GM23338 (cell line): ENCODE measurements at regions not wholly inside any gene's neighbourhood (a gene's known extent, or its start where the extent isn't known, plus 50 kb on each side); places are given as distances from the start of the nearest gene placed in this dataset.

ENCODE experiments used
- EZH2 ChIP-seq: fragments of 200-600 bp; sonication (generic); IDR thresholded peaks from one replicate; pipeline ENCODE4 v1.8.0; 2017; ENCODE audit warnings: antibody characterized with exemption, mild to moderate bottlenecking, low read depth; ENCODE audit not compliant: unreplicated experiment
- EZH2phosphoT487 ChIP-seq: fragments of 200-600 bp; sonication (generic); IDR thresholded peaks from one replicate; pipeline ENCODE4 v1.8.1; 2018; ENCODE audit warnings: antibody characterized with exemption; ENCODE audit not compliant: unreplicated experiment
- POLR2AphosphoS5 ChIP-seq: IDR thresholded peaks from 2 replicates; pipeline ENCODE4 v1.6.1; 2016; ENCODE audit warnings: antibody characterized with exemption, low read depth
- TF ChIP-seq, protein P1 (sequence below): IDR thresholded peaks from one replicate; pipeline ENCODE4 v1.6.1; 2018; ENCODE audit warnings: antibody characterized with exemption; ENCODE audit not compliant: unreplicated experiment
- TF ChIP-seq, protein P2 (sequence below), 2 experiments: fragments of 200-600 bp in 1 of 2; sonication (generic) in 1 of 2; conservative IDR thresholded peaks; 2 replicates each; pipeline versions ENCODE4 v1.5.1 to v1.6.1; 2016 to 2017; ENCODE audit warnings: antibody characterized with exemption in 2 of 2, low read depth in 2 of 2, mild to moderate bottlenecking in 2 of 2, moderate library complexity in 1 of 2

DNA sequence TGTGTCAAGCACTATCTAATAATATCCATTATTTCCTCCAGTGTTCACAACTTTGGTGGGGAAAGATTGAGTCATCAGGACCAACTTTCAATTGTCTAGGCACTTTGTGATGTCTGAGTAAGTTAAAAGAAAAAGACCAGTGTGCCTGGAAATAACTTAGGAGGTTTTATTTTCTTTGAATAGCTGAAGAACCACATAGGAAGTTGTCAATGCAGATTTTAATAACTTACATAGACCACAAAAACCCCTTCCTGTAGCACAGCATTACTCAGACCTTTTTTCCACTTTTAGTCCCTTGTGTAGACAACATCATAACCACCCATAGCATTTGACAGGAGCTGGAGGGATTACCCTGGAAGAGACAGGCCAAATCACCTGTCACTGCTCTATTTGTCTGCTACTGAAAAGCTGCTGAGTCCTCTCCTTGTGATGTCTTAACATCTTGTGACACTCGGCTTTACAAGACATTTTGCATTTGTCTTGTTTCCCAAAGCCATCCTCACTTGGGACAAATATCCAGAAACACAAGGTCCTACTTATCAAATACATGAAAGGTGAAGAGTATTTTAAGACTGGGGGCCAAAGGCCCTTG is 241.5 kb upstream of the PTER start:
- TF ChIP-seq EZH2phosphoT487 = no peak
- no peak for TF ChIP-seq POLR2AphosphoS5
- TF ChIP-seq, protein P1, sequence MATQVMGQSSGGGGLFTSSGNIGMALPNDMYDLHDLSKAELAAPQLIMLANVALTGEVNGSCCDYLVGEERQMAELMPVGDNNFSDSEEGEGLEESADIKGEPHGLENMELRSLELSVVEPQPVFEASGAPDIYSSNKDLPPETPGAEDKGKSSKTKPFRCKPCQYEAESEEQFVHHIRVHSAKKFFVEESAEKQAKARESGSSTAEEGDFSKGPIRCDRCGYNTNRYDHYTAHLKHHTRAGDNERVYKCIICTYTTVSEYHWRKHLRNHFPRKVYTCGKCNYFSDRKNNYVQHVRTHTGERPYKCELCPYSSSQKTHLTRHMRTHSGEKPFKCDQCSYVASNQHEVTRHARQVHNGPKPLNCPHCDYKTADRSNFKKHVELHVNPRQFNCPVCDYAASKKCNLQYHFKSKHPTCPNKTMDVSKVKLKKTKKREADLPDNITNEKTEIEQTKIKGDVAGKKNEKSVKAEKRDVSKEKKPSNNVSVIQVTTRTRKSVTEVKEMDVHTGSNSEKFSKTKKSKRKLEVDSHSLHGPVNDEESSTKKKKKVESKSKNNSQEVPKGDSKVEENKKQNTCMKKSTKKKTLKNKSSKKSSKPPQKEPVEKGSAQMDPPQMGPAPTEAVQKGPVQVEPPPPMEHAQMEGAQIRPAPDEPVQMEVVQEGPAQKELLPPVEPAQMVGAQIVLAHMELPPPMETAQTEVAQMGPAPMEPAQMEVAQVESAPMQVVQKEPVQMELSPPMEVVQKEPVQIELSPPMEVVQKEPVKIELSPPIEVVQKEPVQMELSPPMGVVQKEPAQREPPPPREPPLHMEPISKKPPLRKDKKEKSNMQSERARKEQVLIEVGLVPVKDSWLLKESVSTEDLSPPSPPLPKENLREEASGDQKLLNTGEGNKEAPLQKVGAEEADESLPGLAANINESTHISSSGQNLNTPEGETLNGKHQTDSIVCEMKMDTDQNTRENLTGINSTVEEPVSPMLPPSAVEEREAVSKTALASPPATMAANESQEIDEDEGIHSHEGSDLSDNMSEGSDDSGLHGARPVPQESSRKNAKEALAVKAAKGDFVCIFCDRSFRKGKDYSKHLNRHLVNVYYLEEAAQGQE = no peak
- TF ChIP-seq, protein P2, sequence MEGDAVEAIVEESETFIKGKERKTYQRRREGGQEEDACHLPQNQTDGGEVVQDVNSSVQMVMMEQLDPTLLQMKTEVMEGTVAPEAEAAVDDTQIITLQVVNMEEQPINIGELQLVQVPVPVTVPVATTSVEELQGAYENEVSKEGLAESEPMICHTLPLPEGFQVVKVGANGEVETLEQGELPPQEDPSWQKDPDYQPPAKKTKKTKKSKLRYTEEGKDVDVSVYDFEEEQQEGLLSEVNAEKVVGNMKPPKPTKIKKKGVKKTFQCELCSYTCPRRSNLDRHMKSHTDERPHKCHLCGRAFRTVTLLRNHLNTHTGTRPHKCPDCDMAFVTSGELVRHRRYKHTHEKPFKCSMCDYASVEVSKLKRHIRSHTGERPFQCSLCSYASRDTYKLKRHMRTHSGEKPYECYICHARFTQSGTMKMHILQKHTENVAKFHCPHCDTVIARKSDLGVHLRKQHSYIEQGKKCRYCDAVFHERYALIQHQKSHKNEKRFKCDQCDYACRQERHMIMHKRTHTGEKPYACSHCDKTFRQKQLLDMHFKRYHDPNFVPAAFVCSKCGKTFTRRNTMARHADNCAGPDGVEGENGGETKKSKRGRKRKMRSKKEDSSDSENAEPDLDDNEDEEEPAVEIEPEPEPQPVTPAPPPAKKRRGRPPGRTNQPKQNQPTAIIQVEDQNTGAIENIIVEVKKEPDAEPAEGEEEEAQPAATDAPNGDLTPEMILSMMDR (conservative IDR thresholded peaks at IDR 0.05; ENCODE audit: low read depth in 2 of 2) = no peak
- TF ChIP-seq EZH2 = no peak
